ENCODE measurements at regions not wholly inside any gene's neighbourhood (a gene's known extent, or its start where the extent isn't known, plus 50 kb on each side); places are given as distances from the start of the nearest gene placed in this dataset.
A peak's percentile ranks its signal among the peaks of the same experiment; 100 is the strongest.

GRCh38 chr3:43926055-43926454 is 235.3 kb downstream of the ABHD5 start:
- Histone ChIP-seq H3K27me3 (ENCODE audit: control insufficient read depth, insufficient read depth, low read length) (peaks cover 7% of the 10 kb centered on the region), H4K20me1 (ENCODE audit: control insufficient read depth, extremely low read depth, insufficient read depth, low read length) (no peaks in the 10 kb centered on the region), H3K4me3 (replicated peaks in 1 of 4; ENCODE audit: control extremely low read depth in 1 of 4, insufficient read depth in 1 of 4, low read depth in 3 of 4, low read length in 4 of 4) (no peak overlapping the region), H3K9me3 (ENCODE audit: control insufficient read depth, insufficient read depth, low read depth, low read length) (no peaks in the 10 kb centered on the region), H3K9ac (ENCODE audit: insufficient read depth, low read length) (no peak overlapping the region), H3K27ac (ENCODE audit: insufficient read depth, low read length) (no peak overlapping the region), H3K4me2 (ENCODE audit: extremely low read depth, insufficient read depth, low read length) (no peak overlapping the region), H3K79me2 (ENCODE audit: control insufficient read depth, insufficient read depth, low read length) (no peaks in the 10 kb centered on the region), H2AFZ (ENCODE audit: low read length) (no peak overlapping the region), H3K4me1 (ENCODE audit: control insufficient read depth, extremely low read depth, insufficient read depth, low read length) (no peaks in the 10 kb centered on the region), H3K36me3 (ENCODE audit: control insufficient read depth, insufficient read depth, low read length) (no peaks in the 10 kb centered on the region)
- TF ChIP-seq EZH2 (IDR thresholded peaks at IDR 0.05; ENCODE audit: low read length, missing control alignments): no peak
- TF ChIP-seq CTCF (conservative IDR thresholded peaks at IDR 0.05 in 1 of 2, IDR thresholded peaks at IDR 0.05 in 1 of 2; ENCODE audit: low read depth in 1 of 2, low read length in 2 of 2): peak in 1 of 2 donors; percentile 8
- DNase-seq (ENCODE audit: low read depth in 2 of 2): no peak

GRCh38 chr3:43932921-43933320 is 242.2 kb downstream of the ABHD5 start:
- TF ChIP-seq EZH2 (IDR thresholded peaks at IDR 0.05; ENCODE audit: low read length, missing control alignments) (no peak), CTCF (conservative IDR thresholded peaks at IDR 0.05 in 1 of 2, IDR thresholded peaks at IDR 0.05 in 1 of 2; ENCODE audit: low read depth in 1 of 2, low read length in 2 of 2) (no peak)
- Histone ChIP-seq H3K79me2 (ENCODE audit: control insufficient read depth, insufficient read depth, low read length) (no peaks in the 10 kb centered on the region), H2AFZ (ENCODE audit: low read length) (no peak overlapping the region), H3K36me3 (ENCODE audit: control insufficient read depth, insufficient read depth, low read length) (no peaks in the 10 kb centered on the region), H3K4me3 (replicated peaks in 1 of 4; ENCODE audit: control extremely low read depth in 1 of 4, insufficient read depth in 1 of 4, low read depth in 3 of 4, low read length in 4 of 4) (no peak overlapping the region), H3K27ac (ENCODE audit: insufficient read depth, low read length) (no peak overlapping the region), H3K9ac (ENCODE audit: insufficient read depth, low read length) (no peak overlapping the region), H4K20me1 (ENCODE audit: control insufficient read depth, extremely low read depth, insufficient read depth, low read length) (no peaks in the 10 kb centered on the region), H3K9me3 (ENCODE audit: control insufficient read depth, insufficient read depth, low read depth, low read length) (no peaks in the 10 kb centered on the region), H3K27me3 (ENCODE audit: control insufficient read depth, insufficient read depth, low read length) (no peaks in the 10 kb centered on the region), H3K4me2 (ENCODE audit: extremely low read depth, insufficient read depth, low read length) (no peak overlapping the region), H3K4me1 (ENCODE audit: control insufficient read depth, extremely low read depth, insufficient read depth, low read length) (no peaks in the 10 kb centered on the region)
- peak; percentile 19 to 21 for DNase-seq (ENCODE audit: low read depth in 2 of 2)

- peak in 1 of 2 donors; percentile 47 for DNase-seq (ENCODE audit: low read depth in 2 of 2)
These were observed 257.3 kb downstream of the ABHD5 start for GRCh38 chr3:43948013-43948412.

More at GRCh38 chr3:43948013-43948412, 257.3 kb downstream of the ABHD5 start:
- Histone ChIP-seq H3K4me1 (ENCODE audit: control insufficient read depth, extremely low read depth, insufficient read depth, low read length) (no peaks in the 10 kb centered on the region), H3K27ac (ENCODE audit: insufficient read depth, low read length) (no peak overlapping the region), H4K20me1 (ENCODE audit: control insufficient read depth, extremely low read depth, insufficient read depth, low read length) (no peaks in the 10 kb centered on the region), H3K4me3 (replicated peaks in 1 of 4; ENCODE audit: control extremely low read depth in 1 of 4, insufficient read depth in 1 of 4, low read depth in 3 of 4, low read length in 4 of 4) (no peak overlapping the region), H3K9me3 (ENCODE audit: control insufficient read depth, insufficient read depth, low read depth, low read length) (no peaks in the 10 kb centered on the region), H3K27me3 (ENCODE audit: control insufficient read depth, insufficient read depth, low read length) (peaks cover 20% of the 10 kb centered on the region), H3K79me2 (ENCODE audit: control insufficient read depth, insufficient read depth, low read length) (no peaks in the 10 kb centered on the region), H3K9ac (ENCODE audit: insufficient read depth, low read length) (no peak overlapping the region), H3K36me3 (ENCODE audit: control insufficient read depth, insufficient read depth, low read length) (no peaks in the 10 kb centered on the region), H3K4me2 (ENCODE audit: extremely low read depth, insufficient read depth, low read length) (no peak overlapping the region), H2AFZ (ENCODE audit: low read length) (no peak overlapping the region)
- TF ChIP-seq CTCF (conservative IDR thresholded peaks at IDR 0.05 in 1 of 2, IDR thresholded peaks at IDR 0.05 in 1 of 2; ENCODE audit: low read depth in 1 of 2, low read length in 2 of 2) (no peak), EZH2 (IDR thresholded peaks at IDR 0.05; ENCODE audit: low read length, missing control alignments) (no peak)

All from fibroblast of lung (primary cell).